RWPE2 (cell line): ENCODE measurements at regions not wholly inside any gene's neighbourhood (a gene's known extent, or its start where the extent isn't known, plus 50 kb on each side); places are given as distances from the start of the nearest gene placed in this dataset.

Experiments used
- ATAC-seq: fragments of 200-7000 bp; cut with Tn5 transposase; 3 replicates; pipeline ENCODE4 v1.9.1; 2021; ENCODE audit warnings: low read depth
- DNase-seq: peaks from one replicate; pipeline ENCODE4 v3.0.0-alpha.2; 2020; ENCODE audit warnings: low spot score
- H3K27ac ChIP-seq: fragments of 450-650 bp; 2 replicates; pipeline ENCODE4 v1.5.1; 2017; ENCODE audit warnings: mild to moderate bottlenecking; ENCODE audit not compliant: poor library complexity, severe bottlenecking
- H3K27me3 ChIP-seq: fragments of 250-450 bp; sonication (Bioruptor Pico); 2 replicates; pipeline ENCODE4 v1.5.1; 2021; ENCODE audit warnings: mild to moderate bottlenecking, moderate library complexity; ENCODE audit not compliant: insufficient read depth, poor library complexity, severe bottlenecking
- H3K36me3 ChIP-seq: fragments of 250-450 bp; sonication (Bioruptor Pico); 2 replicates; pipeline ENCODE4 v1.5.1; 2020; ENCODE audit warnings: low read depth, mild to moderate bottlenecking, moderate library complexity
- H3K4me1 ChIP-seq: fragments of 250-450 bp; sonication (Bioruptor Pico); 2 replicates; pipeline ENCODE4 v1.5.1; 2021; ENCODE audit warnings: mild to moderate bottlenecking, moderate library complexity; ENCODE audit not compliant: insufficient read depth, poor library complexity, severe bottlenecking
- H3K4me3 ChIP-seq: fragments of 250-450 bp; sonication (Bioruptor Pico); 2 replicates; pipeline ENCODE4 v1.5.1; 2021; ENCODE audit warnings: mild to moderate bottlenecking, moderate library complexity; ENCODE audit not compliant: severe bottlenecking
- H3K9me3 ChIP-seq: fragments of 250-450 bp; sonication (Bioruptor Pico); 2 replicates; pipeline ENCODE4 v1.5.1; 2021; ENCODE audit warnings: mild to moderate bottlenecking, moderate library complexity; ENCODE audit not compliant: severe bottlenecking
- TF ChIP-seq, protein P1 (sequence below): fragments of 450-650 bp; IDR thresholded peaks from one replicate; pipeline ENCODE4 v1.5.1; 2017; ENCODE audit warnings: mild to moderate bottlenecking, moderate library complexity; ENCODE audit not compliant: poor library complexity, severe bottlenecking

GRCh38 chr14:66099931-66100330, 386.2 kb upstream of the CCDC196 start:
- ATAC-seq, result no peak
- H3K4me3 ChIP-seq, result no peak overlapping the region
- peaks cover 4% of the 10 kb centered on the region for H3K27me3 ChIP-seq
- H3K36me3 ChIP-seq, result no peaks in the 10 kb centered on the region
- no peaks in the 10 kb centered on the region for H3K9me3 ChIP-seq
- H3K27ac ChIP-seq, result no peak overlapping the region
- DNase-seq, result no peak
- H3K4me1 ChIP-seq, result no peaks in the 10 kb centered on the region
- TF ChIP-seq, protein P1, sequence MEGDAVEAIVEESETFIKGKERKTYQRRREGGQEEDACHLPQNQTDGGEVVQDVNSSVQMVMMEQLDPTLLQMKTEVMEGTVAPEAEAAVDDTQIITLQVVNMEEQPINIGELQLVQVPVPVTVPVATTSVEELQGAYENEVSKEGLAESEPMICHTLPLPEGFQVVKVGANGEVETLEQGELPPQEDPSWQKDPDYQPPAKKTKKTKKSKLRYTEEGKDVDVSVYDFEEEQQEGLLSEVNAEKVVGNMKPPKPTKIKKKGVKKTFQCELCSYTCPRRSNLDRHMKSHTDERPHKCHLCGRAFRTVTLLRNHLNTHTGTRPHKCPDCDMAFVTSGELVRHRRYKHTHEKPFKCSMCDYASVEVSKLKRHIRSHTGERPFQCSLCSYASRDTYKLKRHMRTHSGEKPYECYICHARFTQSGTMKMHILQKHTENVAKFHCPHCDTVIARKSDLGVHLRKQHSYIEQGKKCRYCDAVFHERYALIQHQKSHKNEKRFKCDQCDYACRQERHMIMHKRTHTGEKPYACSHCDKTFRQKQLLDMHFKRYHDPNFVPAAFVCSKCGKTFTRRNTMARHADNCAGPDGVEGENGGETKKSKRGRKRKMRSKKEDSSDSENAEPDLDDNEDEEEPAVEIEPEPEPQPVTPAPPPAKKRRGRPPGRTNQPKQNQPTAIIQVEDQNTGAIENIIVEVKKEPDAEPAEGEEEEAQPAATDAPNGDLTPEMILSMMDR, result no peak

GRCh38 chr14:66101662-66102061, 384.5 kb upstream of the CCDC196 start:
- H3K36me3 ChIP-seq, result no peaks in the 10 kb centered on the region
- no peak overlapping the region for H3K4me3 ChIP-seq
- no peaks in the 10 kb centered on the region for H3K9me3 ChIP-seq
- peaks cover 3% of the 10 kb centered on the region for H3K27me3 ChIP-seq
- no peak overlapping the region for H3K27ac ChIP-seq
- no peaks in the 10 kb centered on the region for H3K4me1 ChIP-seq
- no peak for ATAC-seq
- DNase-seq, result no peak
- TF ChIP-seq, protein P1, result no peak

DNA sequence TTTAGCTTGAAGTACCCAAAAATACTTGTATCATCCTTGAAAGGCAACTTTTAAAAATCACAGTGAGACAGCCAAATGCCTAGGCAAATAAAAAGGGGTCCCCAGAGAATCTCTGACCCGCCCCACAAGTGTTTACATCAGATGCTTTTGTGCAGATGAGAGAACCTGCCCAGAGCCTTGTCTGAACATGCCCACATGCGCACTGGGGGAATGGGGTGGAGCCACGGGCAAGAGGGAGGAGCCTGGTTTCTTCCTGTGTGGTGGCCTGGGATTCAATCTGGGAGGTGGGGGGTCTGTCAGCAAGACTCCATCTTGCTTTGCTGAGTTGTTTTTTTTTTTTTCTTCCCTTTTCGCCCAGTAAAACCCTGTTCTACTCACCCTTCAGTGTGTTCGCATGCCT, 381.7 kb upstream of the CCDC196 start:
- TF ChIP-seq, protein P1, result no peak
- H3K4me1 ChIP-seq, result no peaks in the 10 kb centered on the region
- H3K27ac ChIP-seq, result no peak overlapping the region
- no peaks in the 10 kb centered on the region for H3K9me3 ChIP-seq
- H3K4me3 ChIP-seq, result no peak overlapping the region
- no peaks in the 10 kb centered on the region for H3K27me3 ChIP-seq
- no peaks in the 10 kb centered on the region for H3K36me3 ChIP-seq
- ATAC-seq (no peak), DNase-seq (no peak)

DNA sequence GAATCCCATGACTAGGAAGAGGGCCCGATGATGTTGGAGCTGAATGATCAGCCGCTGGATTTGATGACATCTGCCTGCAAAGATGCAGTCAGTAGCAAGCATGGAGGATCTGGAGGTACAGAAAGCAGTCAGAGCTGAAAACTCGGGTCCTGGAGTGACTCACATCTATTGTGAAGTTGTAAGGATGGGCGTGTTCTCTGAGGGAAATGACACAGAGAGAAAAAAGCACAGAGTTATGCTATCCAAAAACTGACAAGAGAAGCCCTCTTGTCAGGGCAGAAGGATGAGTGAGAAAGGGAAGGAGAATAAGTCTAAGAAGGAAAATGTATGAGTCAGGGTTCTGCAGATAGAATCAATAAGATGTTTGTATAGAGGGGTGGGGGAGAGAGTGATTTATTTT, 380.4 kb upstream of the CCDC196 start:
- Histone ChIP-seq H3K4me3 (no peak overlapping the region), H3K27me3 (no peaks in the 10 kb centered on the region), H3K4me1 (no peaks in the 10 kb centered on the region), H3K36me3 (no peaks in the 10 kb centered on the region), H3K27ac (no peak overlapping the region), H3K9me3 (no peaks in the 10 kb centered on the region)
- TF ChIP-seq, protein P1, result no peak
- peak; percentile 91 for ATAC-seq
- no peak for DNase-seq

DNA sequence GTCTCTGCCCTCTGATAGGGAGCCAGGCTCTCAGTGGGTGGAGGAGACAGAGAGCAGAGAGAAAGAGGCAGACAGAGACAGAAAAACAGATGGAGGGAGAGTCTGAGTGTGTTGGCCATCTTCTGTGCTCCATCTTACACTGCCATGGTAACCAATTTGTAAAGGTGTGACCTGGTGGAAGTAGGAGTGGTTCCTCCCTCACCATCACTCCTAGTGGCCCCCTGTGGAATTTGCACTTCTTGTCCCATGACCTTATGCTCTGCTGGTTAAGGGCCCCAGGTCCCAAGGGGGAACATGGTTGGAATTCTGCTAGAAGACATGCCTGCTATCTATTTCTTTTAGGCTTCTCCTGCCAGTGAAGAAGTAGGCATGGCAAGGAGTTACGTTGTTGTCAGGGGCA, 376.7 kb upstream of the CCDC196 start:
- no peak for DNase-seq

More for the DNA sequence above, 376.7 kb upstream of the CCDC196 start:
- TF ChIP-seq, protein P1, result no peak
- Histone ChIP-seq H3K27me3 (no peaks in the 10 kb centered on the region), H3K27ac (no peak overlapping the region), H3K4me3 (no peak overlapping the region), H3K4me1 (no peaks in the 10 kb centered on the region), H3K36me3 (no peaks in the 10 kb centered on the region), H3K9me3 (no peaks in the 10 kb centered on the region)
- ATAC-seq, result no peak
